ENCODE measurements at regions not wholly inside any gene's neighbourhood (a gene's known extent, or its start where the extent isn't known, plus 50 kb on each side); places are given as distances from the start of the nearest gene placed in this dataset.

GRCh38 chr9:99635032-99635431 lies 186.7 kb upstream of the NR4A3 start:
- TF ChIP-seq POLR2AphosphoS5 (IDR thresholded peaks at IDR 0.05; ENCODE audit: insufficient read depth in 1 of 2, low read depth in 1 of 2) (no peak), POLR2A (IDR thresholded peaks at IDR 0.05) (no peak)
- TF ChIP-seq, protein P1, sequence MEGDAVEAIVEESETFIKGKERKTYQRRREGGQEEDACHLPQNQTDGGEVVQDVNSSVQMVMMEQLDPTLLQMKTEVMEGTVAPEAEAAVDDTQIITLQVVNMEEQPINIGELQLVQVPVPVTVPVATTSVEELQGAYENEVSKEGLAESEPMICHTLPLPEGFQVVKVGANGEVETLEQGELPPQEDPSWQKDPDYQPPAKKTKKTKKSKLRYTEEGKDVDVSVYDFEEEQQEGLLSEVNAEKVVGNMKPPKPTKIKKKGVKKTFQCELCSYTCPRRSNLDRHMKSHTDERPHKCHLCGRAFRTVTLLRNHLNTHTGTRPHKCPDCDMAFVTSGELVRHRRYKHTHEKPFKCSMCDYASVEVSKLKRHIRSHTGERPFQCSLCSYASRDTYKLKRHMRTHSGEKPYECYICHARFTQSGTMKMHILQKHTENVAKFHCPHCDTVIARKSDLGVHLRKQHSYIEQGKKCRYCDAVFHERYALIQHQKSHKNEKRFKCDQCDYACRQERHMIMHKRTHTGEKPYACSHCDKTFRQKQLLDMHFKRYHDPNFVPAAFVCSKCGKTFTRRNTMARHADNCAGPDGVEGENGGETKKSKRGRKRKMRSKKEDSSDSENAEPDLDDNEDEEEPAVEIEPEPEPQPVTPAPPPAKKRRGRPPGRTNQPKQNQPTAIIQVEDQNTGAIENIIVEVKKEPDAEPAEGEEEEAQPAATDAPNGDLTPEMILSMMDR (IDR thresholded peaks at IDR 0.05), result no peak

All from vagina (tissue), 2 donors.